ENCODE measurements at regions not wholly inside any gene's neighbourhood (a gene's known extent, or its start where the extent isn't known, plus 50 kb on each side); places are given as distances from the start of the nearest gene placed in this dataset.
A peak's percentile ranks its signal among the peaks of the same experiment; 100 is the strongest.
"Not testable (repeated sequence)": the region's sequence is repeated elsewhere in the genome, so short reads cannot be mapped to it uniquely, and the experiment has no call there.

DNA sequence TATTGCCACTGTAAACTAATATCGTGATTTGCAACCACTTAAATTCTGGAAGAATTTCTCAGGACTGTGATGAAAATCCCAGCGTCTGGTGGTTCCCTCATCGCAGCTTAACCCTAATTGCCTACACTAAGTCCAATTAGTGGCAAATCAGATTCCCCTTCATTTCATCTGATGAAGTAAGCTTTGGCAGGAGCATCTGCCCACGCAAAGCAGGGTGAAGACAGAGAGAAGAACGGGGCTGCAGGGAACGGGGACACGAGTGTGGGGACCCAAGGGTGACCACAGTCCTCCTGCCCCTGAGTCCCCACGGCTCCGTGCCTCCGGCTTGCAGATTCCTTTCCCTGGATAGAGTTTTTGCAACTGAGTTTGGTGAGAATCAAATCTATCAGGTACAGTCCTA lies 159.5 kb downstream of the LY86 start:
- peak; percentile 55 for DNase-seq (ENCODE audit: low spot score)

DNA sequence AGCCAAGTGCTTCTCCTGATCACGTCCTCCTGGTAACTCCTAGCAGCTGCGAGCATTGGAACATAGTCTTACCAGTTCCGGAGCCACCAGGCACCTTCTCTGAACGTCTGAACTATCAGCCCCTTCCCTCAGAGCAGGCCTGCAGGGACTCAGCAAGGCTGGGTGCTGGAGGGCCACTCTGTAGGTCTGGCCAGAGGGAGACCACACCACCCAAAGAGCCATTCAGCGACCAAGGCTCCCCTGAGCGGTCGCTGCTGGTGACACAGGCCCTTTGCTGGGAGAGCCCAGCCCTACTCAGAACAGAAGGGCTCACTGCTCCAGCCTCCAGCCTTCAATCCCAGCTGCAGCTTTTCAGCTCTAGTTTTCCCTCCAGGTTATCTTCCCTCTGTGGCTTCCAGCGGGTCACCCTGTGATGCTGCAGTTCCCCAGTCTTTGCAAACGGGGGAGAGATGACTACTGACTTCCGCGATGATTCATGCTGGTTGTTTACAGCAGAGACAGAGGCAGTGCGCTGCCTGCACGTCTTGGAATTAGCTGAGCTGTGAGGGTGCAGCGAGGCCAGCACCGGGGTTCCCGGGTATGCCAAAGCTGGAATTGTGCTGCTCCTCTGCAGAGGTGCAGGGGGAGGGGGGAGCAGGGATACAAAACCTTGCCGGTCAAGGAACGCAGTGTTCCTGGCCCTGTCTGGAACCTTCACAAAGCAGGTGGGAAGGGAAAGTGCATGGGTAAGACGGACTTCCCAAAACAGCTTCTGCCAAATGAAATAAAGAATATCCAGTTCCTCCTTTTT lies 161.4 kb downstream of the LY86 start:
- peak; percentile 89 for DNase-seq (ENCODE audit: low spot score)

DNA sequence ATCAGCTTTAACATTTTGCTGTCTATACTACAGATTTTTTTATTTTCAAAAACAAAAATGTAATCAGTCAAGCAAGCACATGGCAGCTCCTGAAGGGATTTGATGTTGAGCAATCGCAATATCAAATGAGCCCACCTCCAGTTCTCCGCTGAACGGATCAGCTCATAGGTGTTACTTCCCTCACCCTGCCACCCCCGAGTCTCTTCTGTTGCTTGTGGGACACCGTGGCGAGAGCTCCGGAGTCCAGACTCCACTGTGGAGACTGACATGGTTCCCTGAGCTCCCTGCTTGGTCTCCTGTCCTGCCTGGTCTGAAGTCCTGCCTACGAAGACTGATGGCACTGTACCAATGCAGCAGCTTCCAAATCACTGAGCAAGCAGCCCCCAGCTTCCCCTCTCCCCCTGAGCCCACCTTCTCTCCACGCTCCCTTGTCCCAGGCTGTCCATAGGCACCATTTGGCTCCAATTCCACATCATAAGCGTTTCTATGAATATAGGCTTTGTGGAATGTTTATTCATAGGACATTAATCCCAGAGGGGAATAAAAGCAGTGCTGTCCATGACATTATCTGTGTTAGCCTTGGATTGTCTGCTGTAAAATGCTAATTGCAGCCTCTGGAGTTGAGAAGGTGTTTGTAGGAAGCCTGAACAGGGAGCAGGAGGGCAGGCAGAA lies 162.2 kb downstream of the LY86 start:
- DNase-seq (ENCODE audit: low spot score): peak; percentile 47

DNA sequence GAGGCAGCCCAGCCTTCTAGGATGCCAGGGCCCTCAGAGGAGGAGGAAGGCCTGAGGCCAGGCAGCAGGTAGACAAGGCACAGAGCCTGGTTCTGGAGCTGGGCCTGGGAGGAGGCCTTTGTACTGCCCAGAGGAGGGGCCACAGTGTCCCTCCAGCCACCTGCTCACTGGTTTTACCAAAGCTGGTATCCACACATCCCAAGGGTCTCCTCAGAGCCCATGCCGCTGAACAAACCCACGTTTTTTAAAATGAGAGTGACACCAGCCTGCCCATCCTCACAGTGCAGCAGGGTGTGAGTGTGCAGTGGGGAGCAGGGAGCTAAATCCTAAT lies 162.7 kb downstream of the LY86 start:
- DNase-seq (ENCODE audit: low spot score): peak; percentile 79

DNA sequence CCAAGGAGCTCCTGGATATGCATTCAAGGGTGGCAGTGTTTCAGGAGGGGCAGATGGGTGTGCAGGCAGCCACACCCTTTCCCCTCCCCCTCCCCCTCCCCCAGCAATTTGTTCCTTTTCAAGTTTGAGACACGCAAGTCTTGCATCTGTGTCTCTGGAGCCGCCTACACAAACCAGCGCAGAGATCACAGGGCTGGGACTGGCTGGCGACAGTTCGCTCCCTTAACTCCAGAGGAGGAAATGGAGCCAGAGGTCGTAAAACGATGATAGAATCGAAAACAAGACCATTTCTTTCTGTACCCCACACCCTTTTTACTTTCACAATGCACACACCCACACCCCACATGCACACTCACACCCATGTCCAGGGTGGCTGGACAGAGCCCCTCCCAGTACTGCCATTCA lies 163.1 kb downstream of the LY86 start:
- peak; percentile 88 for DNase-seq (ENCODE audit: low spot score)

DNA sequence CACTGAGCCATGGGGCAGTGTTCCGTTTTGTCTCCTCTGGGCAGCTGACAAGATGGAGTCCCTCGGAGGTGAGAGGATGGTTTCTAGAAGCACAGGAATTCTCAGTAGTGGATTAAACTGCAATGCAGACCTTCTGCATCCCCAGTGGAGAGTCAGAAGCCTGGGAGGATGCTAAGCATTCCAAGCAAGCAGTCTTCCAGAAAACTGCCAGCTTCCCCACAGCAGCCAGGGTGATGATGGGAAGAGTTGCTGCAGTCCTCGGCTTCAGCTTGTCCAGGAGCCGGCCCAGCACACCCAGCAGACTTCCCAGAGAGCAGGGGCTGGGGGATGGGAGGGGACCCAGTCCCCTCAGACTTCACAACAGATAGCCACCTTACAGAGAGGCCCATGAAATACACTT lies 163.6 kb downstream of the LY86 start:
- peak; percentile 71 for DNase-seq (ENCODE audit: low spot score)

DNA sequence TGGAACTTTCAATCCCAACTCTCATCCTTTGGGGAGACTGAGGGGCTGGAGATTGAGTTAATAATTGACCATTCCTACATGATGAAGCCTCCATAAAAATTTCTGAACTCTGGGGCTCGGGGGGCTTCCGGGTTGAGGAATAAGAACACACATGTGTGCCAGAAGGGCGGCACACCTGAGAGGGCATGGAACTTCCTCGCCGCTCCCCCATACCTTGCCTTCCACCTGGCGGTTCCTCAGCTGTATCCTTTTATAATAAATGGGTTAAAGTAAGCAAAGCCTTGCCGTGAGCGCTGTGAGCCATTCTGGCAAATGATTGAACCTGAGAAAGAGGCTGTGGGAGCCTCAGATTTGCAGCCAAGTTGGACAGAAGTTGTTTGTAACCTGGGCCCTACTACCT lies 164.8 kb downstream of the LY86 start:
- DNase-seq (ENCODE audit: low spot score): no peak

DNA sequence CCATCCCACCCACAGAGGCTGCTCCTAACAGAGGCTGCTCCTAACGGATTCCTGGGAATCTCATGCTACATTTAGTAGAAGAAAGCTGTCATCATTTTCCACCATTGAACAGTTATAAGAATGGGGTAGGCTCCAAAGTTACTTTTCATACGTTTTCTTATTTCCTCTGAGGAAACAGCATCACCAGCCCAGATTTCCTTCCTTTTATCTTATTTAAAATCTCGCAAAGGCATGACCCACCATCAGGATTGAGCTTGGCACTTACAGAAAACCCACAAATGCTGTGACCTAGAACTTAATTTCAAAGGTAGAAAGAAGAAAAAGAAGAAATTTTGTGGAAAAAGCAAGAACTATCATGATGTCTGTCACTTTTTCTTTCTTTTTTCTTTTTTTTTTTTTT lies 168.0 kb downstream of the LY86 start:
- DNase-seq (ENCODE audit: low spot score): no peak

DNA sequence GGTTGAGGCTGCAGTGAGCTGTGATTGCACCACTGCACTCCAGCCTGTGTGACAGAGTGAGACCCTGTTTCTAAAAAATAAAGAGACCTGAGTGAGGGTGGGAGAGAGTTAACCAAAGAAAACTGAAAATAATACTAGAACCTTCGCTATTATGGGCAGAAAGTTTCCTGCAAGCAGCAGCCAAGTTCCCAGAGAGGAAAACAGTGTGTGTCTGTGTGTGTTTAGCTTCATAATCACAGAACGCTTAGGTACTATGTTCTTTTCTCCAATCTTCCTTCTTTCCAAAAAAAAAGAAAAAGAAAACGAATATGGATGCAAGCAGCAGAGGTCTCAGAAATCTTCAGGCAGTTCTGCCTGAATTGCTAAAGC lies 170.0 kb downstream of the LY86 start:
- no peak for DNase-seq (ENCODE audit: low spot score)

DNA sequence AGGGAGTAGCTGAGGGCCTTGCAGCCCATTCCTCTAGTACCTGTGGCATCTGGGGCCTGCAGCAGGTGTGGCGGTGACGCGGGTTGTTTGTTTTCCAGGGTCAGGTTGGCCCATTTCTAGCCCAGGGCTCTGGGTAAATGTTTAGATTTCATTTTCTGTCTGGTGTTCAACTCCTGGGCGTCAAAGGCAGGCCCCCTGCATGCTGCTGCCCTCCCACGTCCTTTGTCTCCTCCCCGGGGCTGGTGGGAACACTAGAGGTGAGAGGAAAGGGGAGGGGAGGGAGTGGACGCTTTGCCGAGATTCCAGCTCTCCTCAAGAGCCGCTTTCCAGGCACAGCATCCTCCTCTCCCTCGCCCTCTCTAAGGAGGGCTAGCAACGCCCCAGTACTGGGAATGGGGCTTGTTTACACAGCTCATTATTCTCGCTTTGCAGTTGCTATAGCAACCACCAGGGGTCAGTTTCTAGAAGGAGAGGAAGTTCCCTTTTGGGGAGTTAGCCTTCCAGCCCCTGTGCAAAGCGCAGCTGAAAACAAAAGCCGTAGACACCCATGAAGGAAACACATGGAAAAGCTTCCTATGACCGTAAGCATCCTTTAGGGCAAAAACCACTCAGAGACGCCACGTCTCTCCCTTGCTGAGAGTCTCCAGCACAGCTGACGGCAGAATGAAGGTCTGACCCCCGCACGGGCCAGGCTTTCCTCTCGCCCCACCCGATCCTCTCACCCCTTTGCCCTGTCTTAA lies 170.6 kb downstream of the LY86 start:
- DNase-seq (ENCODE audit: low spot score): no peak

DNA sequence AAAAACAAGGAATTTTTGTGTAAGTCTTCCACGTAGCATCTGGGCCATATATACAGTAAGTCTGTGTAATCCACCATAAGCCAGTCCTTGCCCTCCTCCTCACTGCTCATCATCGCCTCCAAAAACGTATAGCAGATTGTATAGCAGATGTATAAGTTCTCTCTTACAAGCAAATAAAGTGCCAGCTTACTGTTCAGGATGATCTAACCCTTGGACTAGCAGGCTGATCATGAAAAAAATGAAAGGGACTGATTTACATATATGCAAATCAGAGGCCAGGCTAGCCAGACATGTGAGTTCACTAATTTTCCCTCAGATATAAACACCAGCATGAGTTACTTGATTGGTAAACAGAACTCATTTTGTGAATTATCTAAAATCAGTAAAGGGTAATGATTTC lies 171.5 kb downstream of the LY86 start:
- DNase-seq (ENCODE audit: low spot score): no peak

DNA sequence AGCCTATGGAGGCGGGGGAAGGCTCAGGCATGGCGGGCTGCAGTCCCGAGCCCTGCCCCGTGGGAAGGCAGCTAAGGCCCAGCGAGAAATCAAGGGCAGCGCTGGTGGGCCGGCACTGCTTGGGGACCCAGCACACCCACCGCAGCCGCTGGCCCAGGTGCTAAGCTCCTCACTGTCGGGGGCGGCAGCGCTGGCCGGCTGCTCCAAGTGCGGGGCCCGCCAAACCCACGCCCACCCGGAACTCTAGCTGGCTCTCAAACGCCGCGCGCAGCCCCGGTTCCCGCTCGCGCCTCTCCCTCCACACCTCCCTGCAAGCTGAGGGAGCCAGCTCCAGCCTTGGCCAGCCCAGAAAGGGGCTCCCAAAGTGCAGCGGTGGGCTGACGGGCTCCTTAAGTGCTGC lies 174.0 kb downstream of the LY86 start:
- not testable (repeated sequence) for DNase-seq (ENCODE audit: low spot score)

DNA sequence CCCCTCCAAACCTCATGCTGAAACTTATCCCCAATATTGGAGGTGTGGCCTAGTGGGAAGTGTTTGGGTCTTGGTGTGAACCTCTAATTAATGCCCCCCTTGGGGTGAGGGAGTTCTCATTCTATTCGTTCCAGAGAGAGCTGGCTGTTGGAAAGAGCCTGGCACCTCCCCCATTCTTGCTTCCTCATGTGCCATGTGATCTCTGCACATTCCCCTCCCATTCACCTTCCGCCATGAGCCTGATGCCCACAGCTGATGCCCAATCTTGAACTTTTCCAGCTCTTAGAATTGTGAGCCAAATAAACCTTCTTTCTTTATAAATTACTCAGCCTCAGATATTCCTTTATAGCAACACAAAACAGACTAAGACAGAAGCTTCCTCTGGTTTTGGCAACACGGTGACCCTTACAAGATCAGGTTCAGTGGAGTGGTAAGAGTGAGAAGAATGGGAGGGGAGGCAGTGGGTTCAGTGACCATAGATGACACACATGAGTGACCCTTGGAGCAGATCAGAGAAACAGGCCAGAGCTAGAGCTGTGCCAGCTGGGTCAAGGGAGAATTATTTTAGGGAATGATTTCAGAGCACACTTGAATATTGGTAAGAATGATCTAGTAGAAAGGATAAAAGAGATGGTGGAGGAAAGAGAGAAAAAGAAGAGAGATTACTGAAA lies 176.4 kb downstream of the LY86 start:
- DNase-seq (ENCODE audit: low spot score): no peak

DNA sequence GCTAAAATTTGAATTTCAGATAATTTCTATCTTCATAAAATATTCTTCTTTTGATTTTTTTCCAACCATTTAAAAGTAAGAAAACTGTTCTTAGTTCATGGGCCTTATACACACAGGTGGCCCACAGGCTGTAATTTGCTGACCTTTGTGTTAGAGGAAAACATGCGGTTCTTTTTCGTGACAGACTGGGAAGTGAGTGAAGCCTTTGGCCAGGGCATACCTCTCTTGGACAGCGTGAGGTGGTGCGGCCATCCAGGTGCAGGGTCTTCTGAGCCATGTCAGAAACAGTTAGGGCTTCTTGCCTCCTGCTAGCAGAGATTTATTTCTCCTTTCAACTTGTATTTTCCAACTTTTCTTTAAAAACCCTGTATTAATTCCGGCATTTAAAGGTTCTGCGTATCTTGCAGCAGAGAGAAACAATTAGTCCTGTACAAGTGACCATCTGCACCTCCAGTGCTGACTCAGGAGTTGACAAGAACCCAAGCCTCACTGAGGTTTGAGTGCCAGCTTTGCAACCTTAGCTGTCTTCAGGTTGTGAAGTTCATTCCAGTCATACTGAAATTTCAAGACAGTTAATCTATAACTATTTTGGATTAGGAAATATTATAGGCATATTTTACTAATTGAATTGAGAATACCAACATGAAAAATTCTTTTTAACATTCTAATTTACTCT lies 177.8 kb downstream of the LY86 start:
- DNase-seq (ENCODE audit: low spot score): no peak

DNA sequence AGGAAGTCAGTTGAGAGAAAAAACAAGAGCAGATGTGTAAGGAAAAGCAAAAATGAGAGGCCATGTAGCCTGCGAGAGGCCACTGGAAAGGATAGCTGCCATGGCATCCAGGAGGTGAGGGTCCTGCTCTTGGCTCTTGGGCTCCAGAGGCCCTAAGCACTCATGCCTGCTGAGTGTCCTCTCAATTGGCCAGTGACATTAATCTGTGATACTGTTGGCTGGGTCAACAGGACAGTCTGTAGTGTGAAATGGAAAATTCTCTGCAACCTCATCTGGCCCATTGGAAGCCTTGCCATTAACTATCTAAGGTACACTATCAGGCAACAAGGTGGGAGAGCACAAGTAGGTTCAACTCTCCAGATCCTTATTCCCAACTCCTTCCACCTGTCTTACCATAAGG lies 180.9 kb downstream of the LY86 start:
- DNase-seq (ENCODE audit: low spot score): no peak

DNA sequence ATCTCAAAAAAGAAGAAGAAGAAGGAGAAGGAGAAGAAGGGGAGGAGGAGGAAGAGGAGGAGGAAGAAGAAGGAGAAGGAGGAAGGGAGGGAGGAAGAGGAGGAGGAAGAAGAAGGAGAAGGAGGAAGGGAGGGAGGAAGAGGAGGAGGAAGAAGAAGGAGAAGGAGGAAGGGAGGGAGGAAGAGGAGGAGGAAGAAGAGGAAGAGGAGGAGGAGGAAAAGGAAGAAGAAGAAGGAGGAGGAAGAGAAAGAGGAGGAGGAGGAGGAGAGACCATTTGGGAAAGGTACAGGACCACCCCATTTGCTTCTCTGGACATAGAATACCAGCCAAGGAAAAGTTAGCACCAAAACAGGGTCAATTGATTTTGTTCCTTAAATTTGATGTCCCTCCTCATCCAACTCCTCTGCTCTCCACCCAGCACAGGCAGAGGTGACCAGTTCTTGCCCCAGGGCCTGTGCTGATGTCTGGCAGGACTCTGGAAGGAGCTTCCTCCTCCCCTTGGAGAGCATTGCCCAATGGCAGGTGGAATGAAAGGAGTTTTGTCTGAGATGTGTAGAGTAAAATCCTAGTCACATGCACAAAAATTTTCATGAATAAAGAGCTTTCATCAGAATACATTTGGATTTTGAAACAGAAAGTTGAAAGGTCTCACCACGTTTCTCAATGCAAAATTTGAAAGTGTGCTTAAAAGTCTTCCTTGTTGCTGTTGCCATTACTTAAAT lies 182.9 kb downstream of the LY86 start:
- DNase-seq (ENCODE audit: low spot score): no peak

DNA sequence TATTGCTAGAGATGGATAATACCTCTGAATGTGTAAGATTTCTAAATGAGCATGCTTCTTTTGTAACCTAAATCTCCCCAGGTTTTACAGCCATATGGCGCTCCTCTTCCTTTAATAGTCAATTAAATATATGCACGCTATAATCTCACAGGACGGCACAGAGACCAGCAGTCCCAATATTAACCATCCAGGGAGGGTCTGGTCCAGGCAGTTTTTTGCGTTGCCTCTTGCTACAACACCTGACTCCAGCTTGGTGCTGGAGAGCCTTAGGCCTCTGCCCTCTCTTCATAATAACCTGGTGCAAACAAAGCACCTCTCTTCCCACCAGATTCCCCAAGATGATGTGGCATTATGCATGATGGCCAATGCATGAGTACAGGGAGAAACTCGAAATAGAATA lies 183.4 kb downstream of the LY86 start:
- DNase-seq (ENCODE audit: low spot score): no peak

DNA sequence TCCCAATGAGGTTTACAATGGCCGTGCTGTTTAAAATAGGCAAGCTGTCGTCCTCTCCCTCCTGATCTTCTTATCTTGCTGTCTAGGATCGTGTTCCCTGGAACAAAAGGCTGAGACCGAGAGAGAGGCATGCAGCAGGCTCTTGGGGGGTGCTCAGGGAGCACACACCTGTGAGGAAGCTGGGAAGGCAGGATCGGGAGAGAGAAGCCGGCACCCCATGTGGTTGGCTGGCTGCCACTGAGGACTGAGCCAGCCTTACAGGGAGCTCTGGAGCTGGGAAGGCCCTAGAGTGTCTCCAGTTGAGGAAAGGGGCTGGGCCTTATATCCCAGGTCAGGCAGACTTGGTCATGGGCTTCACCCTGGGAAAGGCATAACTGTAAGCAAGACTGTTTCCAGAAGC lies 184.2 kb downstream of the LY86 start:
- no peak for DNase-seq (ENCODE audit: low spot score)

DNA sequence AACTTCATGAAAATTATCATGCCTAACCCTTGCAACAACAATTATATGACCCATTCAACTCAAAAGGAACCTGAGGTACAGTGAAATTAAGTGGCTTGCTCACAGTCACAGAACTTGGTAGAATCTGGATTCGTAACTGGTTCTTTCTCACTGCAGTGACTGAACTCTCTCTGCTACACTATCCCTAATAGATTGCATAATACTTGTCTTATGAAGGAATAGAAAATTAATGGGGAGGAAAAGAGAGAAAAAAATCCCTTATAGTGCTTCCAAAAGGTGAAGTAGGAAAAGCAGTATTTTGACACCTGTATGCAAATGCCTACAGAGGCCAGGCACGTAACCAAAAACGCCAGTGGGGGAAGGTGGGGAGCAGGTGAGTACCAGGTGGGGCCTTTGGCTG lies 186.6 kb downstream of the LY86 start:
- DNase-seq (ENCODE audit: low spot score): no peak

DNA sequence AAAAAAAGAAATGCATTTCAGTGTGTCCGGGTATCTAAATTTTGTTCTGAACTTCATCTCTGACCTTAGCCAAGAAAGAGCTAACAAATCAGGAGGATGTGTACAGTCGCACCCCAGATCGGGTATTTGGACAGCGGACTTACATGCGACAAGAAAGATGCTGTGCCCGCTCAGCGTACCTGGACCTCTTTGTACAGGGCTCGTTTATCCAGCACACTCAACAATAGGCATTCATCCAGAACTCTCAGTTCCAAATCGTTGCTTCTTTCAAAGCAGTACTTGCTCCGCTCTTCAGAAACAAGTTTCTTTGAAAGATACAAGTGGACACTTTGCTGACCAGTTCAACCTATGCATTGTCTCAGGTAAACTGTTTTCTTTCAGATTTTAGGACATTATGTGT lies 191.7 kb downstream of the LY86 start:
- no peak for DNase-seq (ENCODE audit: low spot score)

Measured in mesenteric fat pad (tissue), 1 donor.